ENCODE measurements at regions not wholly inside any gene's neighbourhood (a gene's known extent, or its start where the extent isn't known, plus 50 kb on each side); places are given as distances from the start of the nearest gene placed in this dataset.
"Not testable (repeated sequence)": the region's sequence is repeated elsewhere in the genome, so short reads cannot be mapped to it uniquely, and the experiment has no call there.

DNA sequence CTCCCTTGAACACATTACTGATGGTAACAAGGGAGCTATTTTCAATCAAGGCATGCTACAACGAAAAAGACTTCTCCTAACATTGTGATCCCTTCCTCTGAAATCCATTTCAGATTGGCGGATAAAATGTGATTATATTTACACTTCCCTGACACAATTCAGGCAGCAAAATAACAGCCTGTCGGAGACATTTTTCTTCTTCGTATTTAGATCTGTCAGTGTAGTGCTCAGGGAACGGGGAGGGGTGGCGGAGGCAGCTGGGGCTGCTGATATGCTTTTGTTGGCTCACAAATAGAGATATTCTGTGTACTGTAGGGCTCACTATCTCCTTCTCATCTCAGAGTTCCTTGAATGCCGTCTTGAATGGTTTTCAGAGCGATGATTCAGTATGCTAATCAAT lies 1261.7 kb upstream of the AUTS2 start:
- no peak for DNase-seq

DNA sequence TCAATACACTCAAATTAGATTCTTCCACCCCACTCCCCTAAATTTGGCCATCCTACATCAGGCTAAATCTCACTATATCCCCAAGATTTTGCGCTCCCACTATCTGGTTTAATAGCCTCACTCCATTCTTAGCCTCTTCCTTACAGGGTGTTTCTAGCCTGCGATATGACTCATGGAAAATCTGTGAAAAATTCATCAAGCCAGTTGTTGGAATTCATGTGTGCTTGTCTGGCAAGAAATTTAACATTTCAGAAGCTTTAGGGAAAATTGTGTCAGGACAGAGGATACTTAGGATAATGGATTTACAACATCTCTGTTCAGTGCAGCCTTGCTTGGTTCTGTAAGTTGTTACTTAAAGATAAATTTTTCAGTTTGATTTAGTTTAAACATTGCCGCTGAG lies 1249.9 kb upstream of the AUTS2 start:
- no peak for DNase-seq

DNA sequence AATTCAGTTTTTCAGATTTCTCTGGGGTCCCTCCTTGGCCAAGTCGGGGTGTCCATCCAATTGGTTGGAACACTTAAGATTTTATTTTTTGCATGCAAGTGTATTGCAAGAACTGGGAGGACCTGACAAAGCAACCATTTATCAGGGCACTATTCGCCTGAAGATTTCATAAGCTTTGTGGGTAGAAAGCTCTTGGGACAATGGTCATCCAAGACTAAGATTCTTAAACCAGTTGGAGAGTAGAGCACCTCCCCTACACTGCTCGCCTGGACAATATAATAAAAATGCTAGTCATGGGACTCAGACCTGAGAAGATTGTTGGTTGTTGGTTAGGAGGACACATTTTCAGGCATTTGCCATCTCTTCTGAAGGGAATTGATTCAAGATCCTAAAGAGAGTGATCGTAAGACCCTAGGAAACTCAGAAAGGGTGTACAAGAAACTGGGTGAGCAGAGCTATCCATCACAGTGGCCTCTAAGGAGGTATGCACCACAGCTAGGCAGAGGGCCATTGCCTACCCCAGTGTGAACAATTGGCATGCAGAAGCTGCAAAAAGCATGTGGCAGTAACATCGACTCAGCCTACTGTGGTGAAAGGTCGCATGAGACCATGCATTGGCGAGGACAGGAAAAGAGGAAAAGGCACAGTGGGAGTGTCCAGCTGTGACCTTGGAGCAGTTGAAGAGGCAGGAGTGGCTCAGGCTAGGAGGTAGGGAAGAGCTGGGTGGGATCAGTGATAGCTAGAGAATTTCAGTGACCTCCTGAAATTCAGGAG lies 1235.3 kb upstream of the AUTS2 start:
- DNase-seq = no peak

DNA sequence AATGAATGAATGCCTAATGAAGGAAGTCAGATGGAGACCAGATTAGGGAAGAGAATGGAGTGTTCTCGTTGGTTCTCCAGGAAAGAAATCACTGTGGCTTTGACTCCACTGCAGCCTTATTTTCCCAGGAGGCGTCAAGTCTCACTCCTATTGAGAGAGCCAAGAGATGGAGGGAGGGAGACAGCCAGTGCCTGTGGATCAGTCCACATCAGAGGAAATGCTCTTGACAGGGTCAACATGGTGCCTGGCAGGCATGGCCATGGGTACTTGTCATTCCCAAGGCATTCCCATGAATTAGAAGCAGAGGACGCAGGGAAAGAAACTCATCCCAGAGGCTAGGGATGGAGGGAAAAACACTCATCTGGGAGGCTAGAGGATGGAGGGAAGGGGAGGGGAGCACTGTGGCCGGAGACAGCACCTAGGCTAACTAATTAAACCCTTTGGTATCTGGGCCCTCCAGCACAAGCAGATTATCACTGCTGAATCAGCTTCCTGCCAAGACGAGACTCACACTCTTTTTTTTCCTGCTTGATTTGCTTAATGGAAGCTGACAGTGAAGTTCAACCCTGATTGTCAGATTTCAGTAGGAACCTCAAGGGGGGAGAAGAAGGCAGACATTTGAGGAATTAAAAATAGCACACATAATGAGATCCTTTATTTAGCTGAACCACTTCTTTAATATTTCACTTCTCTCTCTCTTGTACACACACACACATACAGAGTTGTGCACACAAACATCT lies 1233.2 kb upstream of the AUTS2 start:
- DNase-seq = no peak

DNA sequence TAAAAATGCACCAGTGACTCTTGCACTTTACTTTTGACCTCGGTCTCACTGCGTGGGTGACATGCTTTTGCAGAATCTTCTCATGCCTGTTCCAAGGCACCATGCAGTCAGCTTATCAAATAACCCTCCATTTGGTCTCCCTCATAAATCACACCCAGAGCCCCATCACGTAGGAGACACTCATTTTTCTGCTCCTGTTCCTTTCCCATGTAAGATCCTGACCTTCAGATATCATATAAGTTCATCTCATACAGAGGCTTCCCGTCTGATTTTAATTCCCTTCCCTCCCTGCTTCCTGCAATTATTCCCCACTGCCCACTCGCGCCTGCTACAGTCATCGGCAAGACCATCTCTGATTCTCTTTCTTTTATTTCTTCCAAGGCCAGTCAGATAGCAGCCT lies 1226.3 kb upstream of the AUTS2 start:
- DNase-seq = no peak

DNA sequence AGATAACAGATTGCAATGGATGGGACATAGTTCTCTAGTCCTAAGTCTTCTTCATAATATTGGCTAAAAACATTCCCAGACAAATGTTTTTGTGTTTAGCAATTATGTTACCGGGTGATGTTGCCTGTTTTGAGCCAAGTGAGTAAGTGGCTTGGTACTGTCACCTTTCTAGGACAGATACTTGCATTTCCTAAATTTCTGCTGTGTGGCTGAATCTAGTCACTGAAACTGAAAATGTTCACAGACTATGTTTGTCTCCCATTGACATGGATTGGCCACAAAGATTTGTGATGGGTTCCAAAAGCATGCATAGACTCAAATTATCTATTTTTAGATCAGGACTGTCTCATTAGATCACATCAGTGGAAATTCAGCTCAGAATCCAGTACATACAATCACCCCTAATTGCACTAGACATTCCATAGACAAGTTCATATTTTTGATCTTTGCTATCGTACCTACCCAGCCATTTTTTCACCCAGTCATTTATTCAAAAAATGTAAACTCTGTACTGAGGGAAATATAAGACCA lies 1222.1 kb upstream of the AUTS2 start:
- no peak for DNase-seq

DNA sequence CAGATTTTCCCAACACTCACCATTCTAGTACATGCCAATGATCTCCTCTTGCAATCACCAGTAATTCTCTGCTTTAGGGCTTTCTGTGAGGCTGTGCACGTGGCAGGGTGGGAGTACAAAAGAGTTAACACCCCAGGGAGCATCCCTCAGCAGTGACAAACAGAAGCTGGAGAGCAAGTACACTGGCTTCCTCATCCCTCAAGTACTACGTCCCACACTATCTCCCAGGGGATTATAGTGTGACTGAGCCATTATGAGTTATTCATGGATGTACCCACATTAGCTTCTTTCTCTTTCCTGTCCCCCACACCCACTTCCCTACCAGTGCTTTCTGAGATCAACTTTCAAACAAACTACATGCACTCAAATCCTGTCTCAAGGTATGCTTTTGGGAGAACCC lies 1216.5 kb upstream of the AUTS2 start:
- DNase-seq = no peak

DNA sequence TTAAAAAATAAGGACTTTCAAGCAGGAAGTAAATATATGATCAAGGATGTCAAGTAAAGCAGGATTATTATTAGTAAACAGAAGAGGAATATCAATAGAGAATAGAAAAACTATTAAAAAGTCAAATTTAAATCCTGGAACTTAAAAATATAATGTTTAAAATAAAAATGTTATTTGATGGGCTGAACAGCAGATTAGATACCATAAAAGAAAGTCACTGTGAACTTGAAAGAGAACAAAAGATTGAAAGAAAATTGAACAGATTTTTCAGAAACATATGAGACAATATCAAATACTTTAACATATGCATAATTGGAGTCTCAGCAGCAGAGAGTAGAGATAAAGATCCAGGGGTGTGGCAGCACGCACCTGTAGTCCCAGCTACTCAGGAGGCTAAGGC lies 1213.7 kb upstream of the AUTS2 start:
- no peak for DNase-seq

DNA sequence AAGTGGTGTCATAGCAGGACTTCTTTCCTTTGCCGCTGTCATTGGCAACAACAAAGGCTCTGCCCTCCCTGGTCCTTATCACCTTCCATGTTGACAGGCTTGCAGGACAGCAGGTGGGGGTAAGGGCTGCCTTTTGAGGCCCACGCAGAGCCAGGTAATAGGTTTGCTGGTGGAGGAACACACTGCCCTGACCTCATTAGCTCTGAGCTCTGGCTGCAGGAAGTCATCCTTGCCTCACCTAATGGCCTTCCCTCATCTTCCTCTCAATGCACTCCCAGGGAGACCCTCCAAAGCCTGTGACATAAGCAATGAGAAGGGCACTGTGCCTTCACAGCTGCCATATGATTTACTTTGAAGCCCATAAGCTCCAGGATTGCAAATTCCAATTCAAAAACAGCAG lies 1205.2 kb upstream of the AUTS2 start:
- DNase-seq = no peak

DNA sequence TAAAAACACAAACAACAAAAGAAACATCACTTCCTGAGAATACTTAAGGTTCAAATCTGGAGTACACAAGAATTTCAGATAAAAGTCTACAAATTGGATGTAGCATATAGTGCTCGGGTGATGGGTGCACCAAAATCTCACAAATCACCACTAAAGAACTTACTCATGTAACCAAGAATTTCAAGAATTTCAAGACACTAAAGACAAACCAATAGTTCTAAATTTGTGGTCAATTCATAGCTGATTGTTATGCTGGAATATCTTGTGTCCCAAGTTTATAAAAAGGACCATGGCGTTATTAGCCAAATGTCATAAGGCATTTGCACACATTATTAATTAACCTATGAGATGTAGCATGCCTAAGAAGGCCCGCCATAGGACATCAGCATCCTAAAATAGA lies 1204.1 kb upstream of the AUTS2 start:
- no peak for DNase-seq

DNA sequence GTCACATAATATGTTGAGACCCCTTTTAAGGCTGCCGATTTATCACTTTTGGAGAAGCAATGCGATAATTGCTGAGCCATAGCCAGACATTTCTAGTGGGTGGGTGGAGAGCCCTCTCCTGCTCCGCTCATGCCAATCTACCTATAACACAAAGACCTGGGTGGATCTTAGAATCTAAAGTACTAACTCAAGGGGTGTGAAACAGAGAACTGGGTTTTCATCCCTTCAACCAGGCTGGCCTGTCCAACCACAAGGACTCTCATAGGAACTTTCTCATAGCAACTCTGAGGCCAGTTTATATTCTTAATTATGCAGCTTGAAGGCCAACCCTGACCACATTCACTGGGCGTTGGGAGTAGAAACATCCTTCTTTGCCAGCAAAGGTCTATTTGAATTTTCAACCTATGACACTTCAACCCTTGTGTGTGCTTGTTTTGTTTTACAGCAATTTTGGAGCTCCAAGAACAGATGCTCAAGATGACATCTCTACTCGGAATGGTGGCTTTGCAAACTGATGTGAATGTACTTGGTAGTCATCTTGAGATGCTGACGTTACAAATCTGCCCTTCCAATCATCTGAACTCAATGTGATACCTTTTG lies 1198.2 kb upstream of the AUTS2 start:
- DNase-seq = no peak

DNA sequence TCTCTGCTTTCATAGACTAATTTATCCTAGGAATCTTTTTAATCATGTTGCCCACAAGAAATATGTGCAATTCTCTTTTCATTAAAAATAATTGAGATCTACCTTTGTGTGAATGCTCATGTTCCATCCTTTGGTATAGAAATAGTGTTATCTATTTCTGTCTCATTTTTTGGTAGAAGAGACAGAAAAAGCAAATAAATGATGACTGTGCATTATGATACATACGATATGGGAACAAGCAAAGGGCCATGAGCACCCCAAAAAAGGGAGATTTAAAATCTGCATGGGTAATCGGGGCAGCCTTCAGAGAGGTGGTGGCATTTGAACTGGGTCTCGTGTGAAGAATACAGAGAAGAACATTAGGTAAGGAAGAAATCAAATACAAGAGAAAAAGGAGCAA lies 1197.5 kb upstream of the AUTS2 start:
- no peak for DNase-seq

DNA sequence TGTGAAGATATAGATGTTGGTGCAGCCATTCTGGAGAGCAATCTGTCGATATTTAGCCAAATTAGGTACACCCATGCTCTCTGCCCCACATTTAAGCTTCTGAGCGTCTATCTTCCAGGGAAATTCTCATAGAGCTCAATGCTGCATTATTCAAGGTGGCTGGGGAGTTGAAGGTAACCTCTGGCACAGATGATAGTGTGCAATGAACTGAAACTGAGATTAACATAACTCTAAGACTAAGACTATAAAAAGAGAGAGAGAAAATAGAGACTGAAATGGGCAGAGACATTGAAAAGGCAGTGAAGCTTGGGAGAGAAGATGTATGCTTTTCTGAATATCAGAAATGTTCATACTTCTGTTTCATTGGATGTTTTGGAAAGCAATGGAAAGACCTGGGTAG lies 1197.0 kb upstream of the AUTS2 start:
- DNase-seq = no peak

DNA sequence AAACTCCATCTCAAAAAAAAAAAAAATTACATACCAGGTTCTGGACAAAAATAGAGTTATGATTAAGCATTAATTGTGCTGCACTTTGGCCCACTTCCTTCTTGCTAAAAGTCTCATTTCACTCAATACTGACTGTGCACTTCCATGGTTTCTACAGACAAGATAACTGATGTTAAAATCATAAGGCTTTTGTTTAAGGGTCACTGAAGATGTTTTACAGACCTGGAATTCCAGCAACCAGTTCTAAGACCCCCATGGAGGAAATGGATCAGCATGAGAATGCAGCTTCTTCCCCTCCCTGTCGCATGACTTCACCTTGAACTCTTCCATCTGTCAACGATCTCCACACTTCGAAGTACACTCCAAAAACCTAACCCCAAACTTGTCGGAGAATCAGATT lies 1191.8 kb upstream of the AUTS2 start:
- DNase-seq = no peak

DNA sequence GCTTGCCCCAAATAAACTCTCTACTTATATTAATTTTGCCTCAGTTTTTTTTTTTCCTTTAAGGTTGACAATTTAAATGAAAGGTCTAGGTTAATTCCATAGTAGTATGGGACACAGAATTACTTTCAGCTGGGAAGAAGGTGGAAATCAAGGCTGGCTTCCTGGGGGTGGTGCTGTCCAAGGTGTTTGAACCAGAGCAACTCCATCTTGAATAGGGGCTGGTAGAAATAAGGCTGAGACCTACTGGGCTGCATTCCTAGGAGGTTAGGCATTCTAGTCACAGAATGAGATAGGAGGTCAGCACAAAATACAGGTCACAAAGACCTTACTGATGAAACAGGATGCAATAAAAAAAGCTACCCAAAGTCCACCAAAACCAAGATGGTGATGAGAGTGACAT lies 1190.8 kb upstream of the AUTS2 start:
- DNase-seq = no peak

DNA sequence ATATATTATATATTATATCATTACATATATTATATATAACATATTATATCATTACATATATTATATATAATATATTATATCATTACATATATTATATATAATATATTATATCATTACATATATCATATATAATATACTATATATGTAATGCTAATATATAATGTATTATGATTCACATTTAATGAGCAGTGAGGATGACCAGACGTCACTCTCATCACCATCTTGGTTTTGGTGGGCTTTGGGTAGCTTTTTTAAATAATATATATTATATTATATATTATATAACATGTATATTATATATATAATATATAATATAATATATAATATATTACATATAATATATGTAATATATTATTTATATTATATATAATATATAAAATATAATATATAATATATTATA lies 1189.4 kb upstream of the AUTS2 start:
- no peak for DNase-seq

DNA sequence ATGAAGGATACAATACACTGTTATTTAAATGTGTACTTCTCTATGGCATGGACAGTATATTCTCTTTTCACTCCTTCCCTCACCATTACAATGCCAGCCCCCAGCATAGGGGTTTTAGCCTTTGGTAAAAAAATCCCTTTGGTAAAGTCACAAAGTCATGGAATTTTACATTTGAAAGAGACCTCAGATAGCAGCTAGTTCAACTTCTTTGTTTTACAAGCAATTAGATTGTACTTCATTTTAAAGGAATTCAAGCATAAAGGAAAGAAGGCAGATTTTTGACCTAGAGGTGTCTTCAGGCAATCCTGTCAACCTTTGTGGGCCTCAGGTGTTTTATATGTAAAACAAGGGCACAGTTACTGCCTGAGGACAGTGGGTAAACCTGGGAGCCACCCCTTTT lies 1188.4 kb upstream of the AUTS2 start:
- no peak for DNase-seq

DNA sequence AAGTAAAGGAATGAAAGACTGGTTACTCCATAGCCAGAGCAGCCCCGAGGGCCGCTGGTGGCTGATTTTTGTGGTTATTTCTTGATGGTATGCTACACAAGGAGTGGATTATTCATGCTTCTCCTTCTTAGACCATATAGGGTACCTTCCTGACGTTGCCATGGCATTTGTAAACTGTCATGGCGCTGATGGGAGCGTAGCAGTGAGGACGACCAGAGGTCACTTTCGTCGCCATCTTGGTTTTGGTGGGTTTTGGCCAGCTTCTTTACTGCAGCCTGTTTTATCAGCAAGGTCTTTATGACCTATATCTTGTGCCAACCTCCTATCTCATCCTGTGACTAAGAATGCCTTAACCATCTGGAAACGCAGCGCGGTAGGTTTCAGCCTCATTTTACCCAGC lies 1187.6 kb upstream of the AUTS2 start:
- DNase-seq = not testable (repeated sequence)

DNA sequence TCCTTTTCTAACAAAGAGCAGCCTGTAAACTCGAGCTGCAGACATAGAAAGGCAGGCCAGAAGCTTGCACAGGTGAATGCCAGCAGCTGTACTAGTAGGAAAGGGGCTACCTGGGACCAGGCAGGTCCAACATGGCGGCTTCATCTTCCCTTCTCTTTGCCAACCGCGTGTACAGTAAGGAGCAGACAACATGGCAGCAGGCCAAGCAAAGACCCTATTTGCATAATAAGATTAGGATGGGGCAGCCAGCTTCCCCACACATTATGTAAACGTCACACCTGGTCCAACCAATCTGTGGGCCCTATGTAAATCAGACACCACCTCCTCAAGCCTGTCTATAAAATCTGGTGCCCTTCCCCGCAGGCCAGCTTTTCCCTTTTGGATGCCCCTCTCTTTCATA lies 1186.5 kb upstream of the AUTS2 start:
- DNase-seq = peak; percentile 50 to 60

DNA sequence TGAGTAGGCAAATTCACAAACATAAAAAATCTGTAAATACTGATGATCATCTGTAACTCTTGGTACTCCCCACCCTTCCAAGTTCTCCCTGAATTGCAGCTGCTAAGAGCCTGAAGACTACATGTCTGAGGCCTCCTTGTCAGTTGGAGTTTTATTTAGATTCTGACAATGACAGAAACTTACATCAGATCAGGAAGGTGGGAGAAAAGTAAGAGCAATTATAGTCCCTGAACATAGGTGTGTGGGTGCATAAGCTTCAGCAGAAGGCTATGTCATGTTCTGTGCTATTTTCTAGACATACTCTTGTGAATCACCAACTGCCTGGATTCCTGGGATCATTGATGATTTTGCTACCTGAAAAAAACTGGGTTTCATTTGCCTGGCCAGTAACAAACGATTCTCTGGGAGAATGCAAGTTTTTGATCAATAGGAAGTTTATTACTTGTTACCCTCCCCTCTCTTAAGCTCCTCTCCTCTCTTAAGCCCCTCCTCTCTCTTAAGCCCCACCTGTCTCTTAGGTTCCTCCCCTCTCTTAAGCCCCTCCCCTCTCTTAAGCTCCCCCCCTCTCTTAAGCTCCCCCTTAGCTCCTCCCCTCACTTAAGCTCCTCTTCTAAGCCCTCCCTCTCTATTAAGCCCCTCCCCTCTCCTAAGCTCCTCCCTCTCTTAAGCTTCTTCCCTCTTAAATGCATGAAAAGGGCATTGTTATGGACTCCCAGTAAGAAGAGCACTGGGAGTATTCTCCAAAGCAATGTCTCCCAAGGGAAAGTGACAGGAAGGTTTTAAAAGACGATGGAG lies 1183.4 kb upstream of the AUTS2 start:
- no peak for DNase-seq

DNA sequence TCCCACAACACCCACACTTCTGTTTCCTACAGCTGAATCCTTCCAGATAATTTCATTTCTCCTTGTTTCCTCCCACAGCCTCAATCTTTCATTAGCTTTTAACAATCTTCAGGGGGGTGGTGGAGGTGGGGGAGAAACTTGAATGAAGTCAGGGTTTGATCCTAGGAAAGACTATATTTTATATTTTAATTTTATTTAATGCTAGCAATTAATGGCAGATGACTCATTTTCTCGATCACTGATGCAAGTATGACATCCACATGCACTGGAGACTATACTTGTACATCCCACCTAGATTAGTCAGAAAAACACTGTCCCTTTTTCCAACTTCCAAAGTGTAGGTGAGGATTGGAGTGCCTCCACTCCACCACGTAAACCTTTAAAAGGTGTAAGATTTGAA lies 1181.3 kb upstream of the AUTS2 start:
- DNase-seq = no peak

DNA sequence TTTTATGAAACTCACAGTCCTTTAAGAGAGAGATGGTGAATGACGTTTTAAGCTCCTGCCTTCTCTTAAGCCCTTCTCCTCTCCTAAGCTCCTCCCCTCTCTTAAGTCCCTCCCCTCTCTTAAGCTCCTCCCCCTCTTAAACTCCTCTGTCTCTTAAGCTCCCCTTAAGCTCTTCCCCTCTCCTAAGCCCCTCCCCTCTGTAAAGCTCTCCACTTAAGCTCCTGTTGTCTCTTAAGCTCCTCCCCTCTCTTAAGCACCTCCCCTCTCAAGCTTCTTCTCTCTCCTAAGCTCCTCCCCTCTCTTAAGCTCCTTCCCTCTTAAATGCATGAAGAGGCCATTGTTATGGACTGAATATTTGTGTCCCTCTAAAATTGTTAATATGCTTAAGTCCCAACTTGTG lies 1180.6 kb upstream of the AUTS2 start:
- no peak for DNase-seq
